Vagina (tissue), 2 donors: ENCODE measurements at regions not wholly inside any gene's neighbourhood (a gene's known extent, or its start where the extent isn't known, plus 50 kb on each side); places are given as distances from the start of the nearest gene placed in this dataset.

Experiments used
- DNase-seq, 2 donors: peaks; one replicate each; pipeline ENCODE4 v3.0.0-alpha.2; 2017; ENCODE audit errors: extremely low spot score in 2 of 2
- H3K27ac ChIP-seq: fragments of 200-600 bp; sonication (generic); one replicate; pipeline ENCODE4 v1.5.1; 2019
- H3K27me3 ChIP-seq: fragments of 200-600 bp; sonication (generic); one replicate; pipeline ENCODE4 v1.5.1; 2019
- H3K36me3 ChIP-seq, 2 donors: fragments of 200-600 bp; sonication (generic); one replicate each; pipeline ENCODE4 v1.5.1; 2017 to 2019
- H3K4me1 ChIP-seq: fragments of 200-600 bp; sonication (generic); one replicate; pipeline ENCODE4 v1.5.1; 2019
- H3K4me3 ChIP-seq, 2 donors: fragments of 200-600 bp; sonication (generic); 1 replicate in 1 of 2; 2 replicates in 1 of 2; pipeline ENCODE4 v1.5.1; 2016 to 2019
- H3K9me3 ChIP-seq: fragments of 200-600 bp; sonication (generic); one replicate; pipeline ENCODE4 v1.5.1; 2019
- POLR2A ChIP-seq, 2 donors: fragments of 450-650 bp; IDR thresholded peaks; one replicate each; pipeline ENCODE4 v1.6.1; 2017; ENCODE audit warnings: antibody characterized with exemption in 2 of 2, mild to moderate bottlenecking in 2 of 2, moderate library complexity in 2 of 2
- POLR2AphosphoS5 ChIP-seq, 2 donors: sonication (generic); formaldehyde crosslinking; IDR thresholded peaks; one replicate each; pipeline ENCODE4 v1.9.0; 2017; ENCODE audit warnings: antibody characterized with exemption in 2 of 2, mild to moderate bottlenecking in 2 of 2, low read depth in 1 of 2; ENCODE audit not compliant: insufficient read depth in 1 of 2
- intact Hi-C: fragments of 100-400 bp; cut with DNase I; formaldehyde crosslinking; loops from one replicate; pipeline ENCODE4 v1.15.1; 2023
- TF ChIP-seq, protein P1 (sequence below), 3 experiments: fragments of 450-650 bp in 2 of 3; fragments of 200-600 bp in 1 of 3; sonication (generic) in 1 of 3; IDR thresholded peaks; one replicate each; pipeline ENCODE4 v1.5.1; 2017 to 2019; ENCODE audit warnings: antibody characterized with exemption in 3 of 3, mild to moderate bottlenecking in 2 of 3, moderate library complexity in 2 of 3

DNA sequence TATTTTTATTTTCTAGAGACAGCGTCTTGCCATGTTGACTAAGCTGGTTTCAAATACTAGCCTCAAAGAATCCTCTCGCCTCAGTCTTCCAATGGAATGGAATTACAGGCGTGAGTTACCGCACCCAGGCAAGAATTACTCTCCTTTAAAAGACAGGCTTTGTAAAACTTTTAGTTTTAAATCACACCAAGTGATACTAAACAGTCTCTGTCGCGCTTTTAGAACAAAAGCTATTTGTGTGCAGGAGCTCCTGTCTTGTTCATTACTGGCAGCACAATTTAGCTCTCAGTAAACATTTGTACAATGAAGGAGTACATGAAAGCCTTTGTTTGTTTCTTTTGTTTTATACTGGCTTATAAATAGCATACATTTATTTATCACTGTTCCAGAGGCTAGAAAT is 1719.2 kb upstream of the PIK3C3 start:
- DNase-seq, result no peak
- no peak overlapping the region for H3K27ac ChIP-seq
- H3K36me3 ChIP-seq, result no peaks in the 10 kb centered on the region
- TF ChIP-seq POLR2AphosphoS5 (IDR thresholded peaks at IDR 0.05; ENCODE audit: insufficient read depth in 1 of 2, low read depth in 1 of 2) (no peak), POLR2A (IDR thresholded peaks at IDR 0.05) (no peak)
- TF ChIP-seq, protein P1, sequence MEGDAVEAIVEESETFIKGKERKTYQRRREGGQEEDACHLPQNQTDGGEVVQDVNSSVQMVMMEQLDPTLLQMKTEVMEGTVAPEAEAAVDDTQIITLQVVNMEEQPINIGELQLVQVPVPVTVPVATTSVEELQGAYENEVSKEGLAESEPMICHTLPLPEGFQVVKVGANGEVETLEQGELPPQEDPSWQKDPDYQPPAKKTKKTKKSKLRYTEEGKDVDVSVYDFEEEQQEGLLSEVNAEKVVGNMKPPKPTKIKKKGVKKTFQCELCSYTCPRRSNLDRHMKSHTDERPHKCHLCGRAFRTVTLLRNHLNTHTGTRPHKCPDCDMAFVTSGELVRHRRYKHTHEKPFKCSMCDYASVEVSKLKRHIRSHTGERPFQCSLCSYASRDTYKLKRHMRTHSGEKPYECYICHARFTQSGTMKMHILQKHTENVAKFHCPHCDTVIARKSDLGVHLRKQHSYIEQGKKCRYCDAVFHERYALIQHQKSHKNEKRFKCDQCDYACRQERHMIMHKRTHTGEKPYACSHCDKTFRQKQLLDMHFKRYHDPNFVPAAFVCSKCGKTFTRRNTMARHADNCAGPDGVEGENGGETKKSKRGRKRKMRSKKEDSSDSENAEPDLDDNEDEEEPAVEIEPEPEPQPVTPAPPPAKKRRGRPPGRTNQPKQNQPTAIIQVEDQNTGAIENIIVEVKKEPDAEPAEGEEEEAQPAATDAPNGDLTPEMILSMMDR (IDR thresholded peaks at IDR 0.05), result no peak
- H3K4me3 ChIP-seq, result no peak overlapping the region
- H3K27me3 ChIP-seq, result no peaks in the 10 kb centered on the region
- no peaks in the 10 kb centered on the region for H3K9me3 ChIP-seq
- no peaks in the 10 kb centered on the region for H3K4me1 ChIP-seq
- intact Hi-C loops, result no loop called here

DNA sequence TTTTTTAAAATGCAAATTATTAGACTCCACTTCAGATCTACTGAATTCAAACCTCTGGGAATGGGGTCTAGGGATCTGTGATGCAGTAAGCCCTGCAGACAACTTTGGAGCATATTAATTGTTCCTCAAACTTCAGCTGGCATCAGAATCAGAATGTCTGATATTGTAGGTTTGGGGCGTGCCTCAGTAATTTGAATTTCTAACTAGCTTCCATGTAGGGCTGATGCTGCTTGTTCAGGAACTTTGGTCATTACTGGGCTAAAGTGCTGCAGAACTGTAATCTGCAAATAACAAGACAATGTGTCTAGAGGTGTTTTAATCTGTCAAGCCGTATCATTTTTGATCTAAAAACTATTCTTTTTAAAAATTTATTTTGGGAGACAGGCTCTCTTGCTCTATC is 1719.7 kb upstream of the PIK3C3 start:
- no peak for TF ChIP-seq POLR2A (IDR thresholded peaks at IDR 0.05)
- no peak for TF ChIP-seq POLR2AphosphoS5 (IDR thresholded peaks at IDR 0.05; ENCODE audit: insufficient read depth in 1 of 2, low read depth in 1 of 2)
- TF ChIP-seq, protein P1 (IDR thresholded peaks at IDR 0.05), result no peak
- Histone ChIP-seq H3K27ac (no peak overlapping the region), H3K9me3 (no peaks in the 10 kb centered on the region), H3K4me3 (no peak overlapping the region), H3K4me1 (no peaks in the 10 kb centered on the region), H3K27me3 (no peaks in the 10 kb centered on the region), H3K36me3 (no peaks in the 10 kb centered on the region)
- no peak for DNase-seq
- intact Hi-C loops, result no loop called here

DNA sequence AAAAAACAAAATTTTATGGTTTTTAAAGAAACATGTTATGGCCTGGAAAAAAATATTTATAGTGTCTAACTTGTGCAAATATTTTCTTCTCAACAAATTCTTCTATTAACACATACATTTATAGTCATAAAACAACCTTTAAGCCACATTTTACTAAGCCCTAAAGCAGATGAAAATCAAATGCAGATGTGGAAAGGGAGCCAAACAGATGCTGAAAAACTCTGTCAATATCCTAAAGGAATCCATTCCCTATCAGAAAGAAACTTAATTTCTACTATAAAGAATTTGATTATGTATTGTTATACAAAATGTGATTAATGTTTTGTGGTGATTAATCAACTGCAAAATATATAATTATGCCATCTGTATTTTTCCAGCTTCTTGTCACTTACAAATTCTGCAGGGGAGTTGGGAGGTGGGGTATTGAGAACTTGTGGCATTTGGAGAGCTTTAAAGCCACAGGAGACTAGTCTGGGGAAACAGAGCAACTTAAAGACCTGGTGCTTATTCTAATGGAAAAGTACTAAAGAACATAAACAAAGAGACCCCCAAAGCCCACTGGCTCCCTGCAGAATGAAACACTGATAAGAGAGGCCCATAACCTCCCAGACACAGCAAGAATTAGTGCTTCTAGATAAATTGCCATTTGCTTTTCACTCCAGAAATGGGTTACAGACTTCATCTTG is 1721.0 kb upstream of the PIK3C3 start:
- no peaks in the 10 kb centered on the region for H3K27me3 ChIP-seq
- no peak overlapping the region for H3K4me3 ChIP-seq
- TF ChIP-seq POLR2A (IDR thresholded peaks at IDR 0.05) (no peak), POLR2AphosphoS5 (IDR thresholded peaks at IDR 0.05; ENCODE audit: insufficient read depth in 1 of 2, low read depth in 1 of 2) (no peak)
- TF ChIP-seq, protein P1 (IDR thresholded peaks at IDR 0.05), result no peak
- no peaks in the 10 kb centered on the region for H3K36me3 ChIP-seq
- H3K9me3 ChIP-seq, result no peaks in the 10 kb centered on the region
- DNase-seq, result no peak
- no peak overlapping the region for H3K27ac ChIP-seq
- intact Hi-C loops, result no loop called here
- no peaks in the 10 kb centered on the region for H3K4me1 ChIP-seq

DNA sequence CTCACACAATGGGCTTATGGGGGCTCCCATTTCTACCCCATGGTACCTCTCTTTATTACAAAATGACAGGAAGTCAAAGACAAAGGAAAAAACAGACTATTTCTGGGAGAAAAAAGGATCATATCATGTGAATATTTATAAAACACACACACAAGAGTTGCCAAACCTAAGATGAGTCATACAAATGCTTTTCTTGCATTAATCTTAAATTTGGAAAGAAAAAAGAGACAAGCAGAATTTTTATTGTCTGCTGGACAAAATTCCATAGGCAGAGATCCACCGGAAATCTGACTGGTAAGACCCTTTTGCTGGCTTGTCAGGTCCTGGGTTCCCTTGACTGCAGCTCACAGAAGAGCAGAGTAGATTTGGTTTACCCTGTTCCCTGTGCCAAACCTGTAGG is 1732.3 kb upstream of the PIK3C3 start:
- no peaks in the 10 kb centered on the region for H3K36me3 ChIP-seq
- no peak overlapping the region for H3K4me3 ChIP-seq
- no peak overlapping the region for H3K27ac ChIP-seq
- no peaks in the 10 kb centered on the region for H3K9me3 ChIP-seq
- no peaks in the 10 kb centered on the region for H3K27me3 ChIP-seq
- intact Hi-C loops, result no loop called here
- no peaks in the 10 kb centered on the region for H3K4me1 ChIP-seq
- TF ChIP-seq POLR2AphosphoS5 (IDR thresholded peaks at IDR 0.05; ENCODE audit: insufficient read depth in 1 of 2, low read depth in 1 of 2), result no peak
- TF ChIP-seq, protein P1 (IDR thresholded peaks at IDR 0.05), result no peak
- no peak for TF ChIP-seq POLR2A (IDR thresholded peaks at IDR 0.05)
- no peak for DNase-seq

DNA sequence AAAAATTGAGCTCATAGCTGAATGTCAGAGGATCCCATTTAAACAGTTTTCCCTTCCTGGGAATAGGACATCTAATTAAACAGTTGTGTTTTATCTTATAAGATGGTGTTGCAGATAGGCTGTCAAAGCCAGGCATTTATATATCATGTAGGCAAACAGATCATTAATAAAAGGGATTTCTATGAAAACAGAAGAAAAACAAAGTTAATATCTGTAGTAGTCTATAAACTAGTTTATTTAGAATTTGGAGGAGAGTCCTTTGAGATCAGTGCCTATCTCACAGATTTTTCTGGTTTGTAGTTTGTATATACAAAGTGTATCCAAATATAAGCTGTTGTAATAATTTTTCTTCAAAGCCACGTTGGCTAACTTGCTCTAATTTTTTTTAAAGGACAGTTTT is 1738.2 kb upstream of the PIK3C3 start:
- Histone ChIP-seq H3K36me3 (no peaks in the 10 kb centered on the region), H3K4me1 (no peaks in the 10 kb centered on the region), H3K4me3 (no peak overlapping the region), H3K27me3 (no peaks in the 10 kb centered on the region), H3K27ac (no peak overlapping the region), H3K9me3 (no peaks in the 10 kb centered on the region)
- no peak for DNase-seq
- intact Hi-C loops, result no loop called here
- no peak for TF ChIP-seq POLR2AphosphoS5 (IDR thresholded peaks at IDR 0.05; ENCODE audit: insufficient read depth in 1 of 2, low read depth in 1 of 2)
- TF ChIP-seq, protein P1 (IDR thresholded peaks at IDR 0.05), result no peak
- TF ChIP-seq POLR2A (IDR thresholded peaks at IDR 0.05), result no peak
